ENCODE measurements at regions not wholly inside any gene's neighbourhood (a gene's known extent, or its start where the extent isn't known, plus 50 kb on each side); places are given as distances from the start of the nearest gene placed in this dataset.

GRCh38 chr18:47434214-47434746, 182.8 kb upstream of the SKOR2 start:
- TF ChIP-seq CTCF (IDR thresholded peaks at IDR 0.05; ENCODE audit: unreplicated experiment), result no peak
- no peaks in the 10 kb centered on the region for H3K9me3 Mint-ChIP-seq (ENCODE audit: low read depth, unreplicated experiment)
- H3K27me3 Mint-ChIP-seq (ENCODE audit: unreplicated experiment), result peaks cover 87% of the 10 kb centered on the region
- no peaks in the 10 kb centered on the region for H3K36me3 Mint-ChIP-seq (ENCODE audit: insufficient read depth, unreplicated experiment)
- no peaks in the 10 kb centered on the region for H3K4me1 Mint-ChIP-seq (ENCODE audit: low read depth, unreplicated experiment)
- BruUV-seq (replicated peaks), result no TSS peak
- CTCF ChIA-PET, result no interaction called here
- no peak overlapping the region for H3K4me3 Mint-ChIP-seq (ENCODE audit: low read depth, unreplicated experiment)
- intact Hi-C loops (cut with micrococcal nuclease; ENCODE audit: unreplicated experiment), result no loop called here
- H3K27ac Mint-ChIP-seq (ENCODE audit: unreplicated experiment), result no peak overlapping the region
- DNase-seq, result no peak

- H3K9me3 Mint-ChIP-seq (ENCODE audit: low read depth, unreplicated experiment), result no peaks in the 10 kb centered on the region
- peaks cover 76% of the 10 kb centered on the region for H3K27me3 Mint-ChIP-seq (ENCODE audit: unreplicated experiment)
- no peaks in the 10 kb centered on the region for H3K36me3 Mint-ChIP-seq (ENCODE audit: insufficient read depth, unreplicated experiment)
- BruUV-seq (replicated peaks), result no TSS peak
- H3K4me3 Mint-ChIP-seq (ENCODE audit: low read depth, unreplicated experiment), result no peak overlapping the region
- no peaks in the 10 kb centered on the region for H3K4me1 Mint-ChIP-seq (ENCODE audit: low read depth, unreplicated experiment)
- DNase-seq, result no peak
- CTCF ChIA-PET, result no interaction called here
- intact Hi-C loops (cut with micrococcal nuclease; ENCODE audit: unreplicated experiment), result no loop called here
- no peak overlapping the region for H3K27ac Mint-ChIP-seq (ENCODE audit: unreplicated experiment)
- no peak for TF ChIP-seq CTCF (IDR thresholded peaks at IDR 0.05; ENCODE audit: unreplicated experiment)
These were observed 176.6 kb upstream of the SKOR2 start for GRCh38 chr18:47427923-47428637.

GRCh38 chr18:47427072-47427471, 175.6 kb upstream of the SKOR2 start:
- DNase-seq, result no peak
- BruUV-seq (replicated peaks), result no TSS peak
- CTCF ChIA-PET, result interaction anchor here (0.6 kb wide), 1 partner anchor 1509 kb away, joined by 5 read pairs; no protein-coding TSS in a partner anchor
- H3K27ac Mint-ChIP-seq (ENCODE audit: unreplicated experiment), result no peak overlapping the region
- intact Hi-C loops (cut with micrococcal nuclease; ENCODE audit: unreplicated experiment), result no loop called here
- no peak overlapping the region for H3K4me3 Mint-ChIP-seq (ENCODE audit: low read depth, unreplicated experiment)
- H3K4me1 Mint-ChIP-seq (ENCODE audit: low read depth, unreplicated experiment), result no peaks in the 10 kb centered on the region
- no peaks in the 10 kb centered on the region for H3K36me3 Mint-ChIP-seq (ENCODE audit: insufficient read depth, unreplicated experiment)
- TF ChIP-seq CTCF (IDR thresholded peaks at IDR 0.05; ENCODE audit: unreplicated experiment), result no peak
- peaks cover 66% of the 10 kb centered on the region for H3K27me3 Mint-ChIP-seq (ENCODE audit: unreplicated experiment)
- no peaks in the 10 kb centered on the region for H3K9me3 Mint-ChIP-seq (ENCODE audit: low read depth, unreplicated experiment)

- peaks cover 63% of the 10 kb centered on the region for H3K27me3 Mint-ChIP-seq (ENCODE audit: unreplicated experiment)
- no peak for TF ChIP-seq CTCF (IDR thresholded peaks at IDR 0.05; ENCODE audit: unreplicated experiment)
- no peak overlapping the region for H3K27ac Mint-ChIP-seq (ENCODE audit: unreplicated experiment)
- H3K9me3 Mint-ChIP-seq (ENCODE audit: low read depth, unreplicated experiment), result no peaks in the 10 kb centered on the region
- BruUV-seq (replicated peaks), result no TSS peak
- intact Hi-C loops (cut with micrococcal nuclease; ENCODE audit: unreplicated experiment), result no loop called here
- DNase-seq, result no peak
- H3K36me3 Mint-ChIP-seq (ENCODE audit: insufficient read depth, unreplicated experiment), result no peaks in the 10 kb centered on the region
- CTCF ChIA-PET, result no interaction called here
- no peaks in the 10 kb centered on the region for H3K4me1 Mint-ChIP-seq (ENCODE audit: low read depth, unreplicated experiment)
- no peak overlapping the region for H3K4me3 Mint-ChIP-seq (ENCODE audit: low read depth, unreplicated experiment)
These were observed 173.9 kb upstream of the SKOR2 start for GRCh38 chr18:47425365-47425764.

All from Calu3 (cell line).